Stimulated activated effector memory CD8-positive, alpha-beta T cell treated with anti-CD3 and anti-CD28 coated beads, Interleukin-12 subunit alpha, Interleukin-12 subunit beta, amount 100 ng/mL, for 72 hours (primary cell): ENCODE measurements at regions not wholly inside any gene's neighbourhood (a gene's known extent, or its start where the extent isn't known, plus 50 kb on each side); places are given as distances from the start of the nearest gene placed in this dataset.
"Not testable (repeated sequence)": the region's sequence is repeated elsewhere in the genome, so short reads cannot be mapped to it uniquely, and the experiment has no call there.

ENCODE experiments used
- ATAC-seq: fragments of 150-1000 bp; cut with Tn5 transposase; 2 replicates; pipeline ENCODE4 v1.10.0; 2021
- DNase-seq, 2 donors: peaks; one replicate each; pipeline ENCODE4 v3.0.0; 2021 to 2022; ENCODE audit warnings: low spot score in 2 of 2
- H3K27ac Mint-ChIP-seq: one replicate; pipeline ENCODE4 v1.8.0; 2022; ENCODE audit warnings: mild to moderate bottlenecking, mixed read lengths
- H3K36me3 Mint-ChIP-seq: one replicate; pipeline ENCODE4 v1.8.0; 2022; ENCODE audit warnings: mild to moderate bottlenecking, mixed read lengths
- H3K4me1 Mint-ChIP-seq: one replicate; pipeline ENCODE4 v1.8.0; 2022; ENCODE audit warnings: mixed read lengths
- H3K4me3 Mint-ChIP-seq: one replicate; pipeline ENCODE4 v1.8.0; 2022; ENCODE audit warnings: mild to moderate bottlenecking, mixed read lengths
- H3K9me3 Mint-ChIP-seq: one replicate; pipeline ENCODE4 v1.8.0; 2022; ENCODE audit warnings: mixed read lengths

- ATAC-seq (no peak), DNase-seq (no peak)
- H3K27ac Mint-ChIP-seq, result no peak overlapping the region
- peaks cover 13% of the 10 kb centered on the region for H3K9me3 Mint-ChIP-seq
- no peaks in the 10 kb centered on the region for H3K4me1 Mint-ChIP-seq
- H3K4me3 Mint-ChIP-seq, result no peak overlapping the region
- H3K36me3 Mint-ChIP-seq, result no peaks in the 10 kb centered on the region
Measured at GRCh38 chr20:22529150-22530019, 55.0 kb downstream of the FOXA2 start.

GRCh38 chr20:22526512-22527012 lies 57.8 kb downstream of the FOXA2 start:
- no peak for DNase-seq
- H3K36me3 Mint-ChIP-seq, result no peaks in the 10 kb centered on the region
- H3K27ac Mint-ChIP-seq, result no peak overlapping the region

GRCh38 chr20:22525821-22526220 lies 58.6 kb downstream of the FOXA2 start:
- Mint-ChIP-seq H3K4me3 (no peak overlapping the region), H3K9me3 (peaks cover 7% of the 10 kb centered on the region), H3K4me1 (no peaks in the 10 kb centered on the region), H3K36me3 (no peaks in the 10 kb centered on the region), H3K27ac (no peak overlapping the region)
- ATAC-seq (no peak), DNase-seq (no peak)

More at GRCh38 chr20:22526512-22527012, 57.8 kb downstream of the FOXA2 start:
- Mint-ChIP-seq H3K4me3 (no peak overlapping the region), H3K4me1 (no peaks in the 10 kb centered on the region), H3K9me3 (peaks cover 12% of the 10 kb centered on the region)
- no peak for ATAC-seq

GRCh38 chr20:22525069-22525820 lies 59.1 kb downstream of the FOXA2 start:
- no peak for ATAC-seq
- H3K36me3 Mint-ChIP-seq, result no peaks in the 10 kb centered on the region
- DNase-seq, result no peak
- H3K4me3 Mint-ChIP-seq, result no peak overlapping the region
- no peaks in the 10 kb centered on the region for H3K4me1 Mint-ChIP-seq
- peaks cover 4% of the 10 kb centered on the region for H3K9me3 Mint-ChIP-seq
- no peak overlapping the region for H3K27ac Mint-ChIP-seq

- H3K4me3 Mint-ChIP-seq, result no peak overlapping the region
- H3K36me3 Mint-ChIP-seq, result no peaks in the 10 kb centered on the region
- H3K9me3 Mint-ChIP-seq, result peaks cover 4% of the 10 kb centered on the region
- no peak for DNase-seq
- H3K4me1 Mint-ChIP-seq, result no peaks in the 10 kb centered on the region
- ATAC-seq, result no peak
- H3K27ac Mint-ChIP-seq, result no peak overlapping the region
Measured at GRCh38 chr20:22524393-22525015, 59.9 kb downstream of the FOXA2 start.

GRCh38 chr20:22523499-22524392 lies 60.6 kb downstream of the FOXA2 start:
- ATAC-seq (no peak), DNase-seq (no peak)
- no peak overlapping the region for H3K4me3 Mint-ChIP-seq
- H3K27ac Mint-ChIP-seq, result no peak overlapping the region
- H3K4me1 Mint-ChIP-seq, result no peaks in the 10 kb centered on the region
- H3K36me3 Mint-ChIP-seq, result no peaks in the 10 kb centered on the region
- peaks cover 4% of the 10 kb centered on the region for H3K9me3 Mint-ChIP-seq

- Mint-ChIP-seq H3K36me3 (no peaks in the 10 kb centered on the region), H3K9me3 (peaks cover 8% of the 10 kb centered on the region), H3K4me3 (no peak overlapping the region), H3K27ac (no peak overlapping the region), H3K4me1 (no peaks in the 10 kb centered on the region)
- DNase-seq, result no peak
- no peak for ATAC-seq
Measured at GRCh38 chr20:22523128-22523498, 61.3 kb downstream of the FOXA2 start.

- Mint-ChIP-seq H3K4me3 (no peak overlapping the region), H3K27ac (no peak overlapping the region), H3K4me1 (no peaks in the 10 kb centered on the region), H3K9me3 (peaks cover 8% of the 10 kb centered on the region), H3K36me3 (no peaks in the 10 kb centered on the region)
- DNase-seq (no peak), ATAC-seq (no peak)
Measured at GRCh38 chr20:22522701-22523100, 61.7 kb downstream of the FOXA2 start.

- H3K4me3 Mint-ChIP-seq, ATAC-seq, DNase-seq, H3K4me1 Mint-ChIP-seq, H3K9me3 Mint-ChIP-seq, H3K36me3 Mint-ChIP-seq, H3K27ac Mint-ChIP-seq: not testable (repeated sequence)
Measured at GRCh38 chr20:22521940-22522339, 62.4 kb downstream of the FOXA2 start.

- H3K9me3 Mint-ChIP-seq, result peaks cover 4% of the 10 kb centered on the region
- no peaks in the 10 kb centered on the region for H3K36me3 Mint-ChIP-seq
- no peak for DNase-seq
- no peaks in the 10 kb centered on the region for H3K4me1 Mint-ChIP-seq
- H3K27ac Mint-ChIP-seq, result no peak overlapping the region
- ATAC-seq, result no peak
- H3K4me3 Mint-ChIP-seq, result no peak overlapping the region
Measured at GRCh38 chr20:22520381-22520780, 64.0 kb downstream of the FOXA2 start.

- DNase-seq, result no peak
- Mint-ChIP-seq H3K4me3 (no peak overlapping the region), H3K36me3 (no peaks in the 10 kb centered on the region), H3K27ac (no peak overlapping the region), H3K9me3 (peaks cover 8% of the 10 kb centered on the region), H3K4me1 (no peaks in the 10 kb centered on the region)
- no peak for ATAC-seq
Measured at GRCh38 chr20:22515264-22515663, 69.1 kb downstream of the FOXA2 start.

- Mint-ChIP-seq H3K36me3 (no peaks in the 10 kb centered on the region), H3K9me3 (peaks cover 11% of the 10 kb centered on the region), H3K27ac (no peak overlapping the region), H3K4me1 (no peaks in the 10 kb centered on the region), H3K4me3 (no peak overlapping the region)
- ATAC-seq (no peak), DNase-seq (no peak)
Measured at GRCh38 chr20:22513574-22513973, 70.8 kb downstream of the FOXA2 start.

- Mint-ChIP-seq H3K4me3 (no peak overlapping the region), H3K27ac (no peak overlapping the region), H3K4me1 (no peaks in the 10 kb centered on the region), H3K9me3 (peaks cover 8% of the 10 kb centered on the region), H3K36me3 (no peaks in the 10 kb centered on the region)
- ATAC-seq (no peak), DNase-seq (no peak)
Measured at GRCh38 chr20:22512911-22513489, 71.4 kb downstream of the FOXA2 start.
